ENCODE measurements at regions not wholly inside any gene's neighbourhood (a gene's known extent, or its start where the extent isn't known, plus 50 kb on each side); places are given as distances from the start of the nearest gene placed in this dataset.
"Not testable (repeated sequence)": the region's sequence is repeated elsewhere in the genome, so short reads cannot be mapped to it uniquely, and the experiment has no call there.

- Histone ChIP-seq H3K79me2 (ENCODE audit: control insufficient read depth, insufficient read depth, low read length) (no peaks in the 10 kb centered on the region), H3K9me1 (replicated peaks; ENCODE audit: control insufficient read depth, extremely low read depth, insufficient read depth, low read length) (no peaks in the 10 kb centered on the region), H3K9ac (replicated peaks; ENCODE audit: extremely low read depth, insufficient read depth, low read length) (no peak overlapping the region), H4K20me1 (replicated peaks; ENCODE audit: control insufficient read depth, extremely low read depth, insufficient read depth, low read length) (no peaks in the 10 kb centered on the region), H3K4me3 (replicated peaks in 1 of 3; ENCODE audit: insufficient read depth in 1 of 3, low read depth in 1 of 3, low read length in 3 of 3) (no peak overlapping the region), H3K4me1 (ENCODE audit: control insufficient read depth, extremely low read depth, insufficient read depth, low read length) (no peaks in the 10 kb centered on the region), H3K4me2 (ENCODE audit: insufficient read depth, low read length) (no peak overlapping the region), H3K9me3 (replicated peaks; ENCODE audit: control insufficient read depth, insufficient read depth, low read length) (peaks cover 2% of the 10 kb centered on the region), H2AFZ (ENCODE audit: low read depth, low read length) (no peak overlapping the region), H3K27me3 (ENCODE audit: control insufficient read depth in 2 of 2, insufficient read depth in 2 of 2, low read length in 2 of 2) (no peaks in the 10 kb centered on the region), H3K36me3 (ENCODE audit: control insufficient read depth in 2 of 2, extremely low read depth in 1 of 2, insufficient read depth in 2 of 2, low read length in 2 of 2) (no peaks in the 10 kb centered on the region), H3K27ac (ENCODE audit: insufficient read depth, low read depth, low read length) (no peak overlapping the region)
- DNase-seq (ENCODE audit: low read depth, low spot score) (no peak), FAIRE-seq (no peak)
- intact Hi-C loops (cut with micrococcal nuclease) = no loop called here
- dilution Hi-C loops (cut with MboI; ENCODE audit: extremely low pct_ligation_motif_present, low sequenced_read_pairs) = no loop called here
- BruUV-seq (replicated peaks) = no TSS peak
- POLR2A ChIA-PET = no interaction called here
- CTCF ChIA-PET = no interaction called here
- TF ChIP-seq CTCF (IDR thresholded peaks at IDR 0.05; ENCODE audit: extremely low read depth in 1 of 2, insufficient read depth in 1 of 2, low read depth in 1 of 2, low read length in 2 of 2) (no peak), GATA2 (IDR thresholded peaks at IDR 0.05; ENCODE audit: insufficient read depth, insufficient read length, low read depth, low read length) (no peak), EZH2 (IDR thresholded peaks at IDR 0.05; ENCODE audit: borderline replicate concordance, low read depth, low read length, severe bottlenecking) (no peak), POLR2A (IDR thresholded peaks at IDR 0.05; ENCODE audit: low read depth, low read length) (no peak), JUN (IDR thresholded peaks at IDR 0.05; ENCODE audit: borderline replicate concordance, insufficient read depth, insufficient read length, low read depth) (no peak), MAX (IDR thresholded peaks at IDR 0.05; ENCODE audit: insufficient read depth, insufficient read length) (no peak), MYC (IDR thresholded peaks at IDR 0.05; ENCODE audit: low read depth, low read length) (no peak), POLR2AphosphoS5 (IDR thresholded peaks at IDR 0.05; ENCODE audit: insufficient read depth, low read depth, low read length) (no peak), FOS (IDR thresholded peaks at IDR 0.05; ENCODE audit: borderline replicate concordance, insufficient read depth, low read length) (no peak)
These were observed 130.1 kb upstream of the GOLGA6L6 start for GRCh38 chr15:20671675-20672074.

GRCh38 chr15:20666410-20666809 is 124.8 kb upstream of the GOLGA6L6 start:
- H4K20me1 ChIP-seq (replicated peaks; ENCODE audit: control insufficient read depth, extremely low read depth, insufficient read depth, low read length); H3K27ac ChIP-seq (ENCODE audit: insufficient read depth, low read depth, low read length); H3K36me3 ChIP-seq (ENCODE audit: control insufficient read depth in 2 of 2, extremely low read depth in 1 of 2, insufficient read depth in 2 of 2, low read length in 2 of 2); H3K9ac ChIP-seq (replicated peaks; ENCODE audit: extremely low read depth, insufficient read depth, low read length); intact Hi-C loops (cut with micrococcal nuclease); DNase-seq (ENCODE audit: low read depth, low spot score); CTCF ChIA-PET; H3K27me3 ChIP-seq (ENCODE audit: control insufficient read depth in 2 of 2, insufficient read depth in 2 of 2, low read length in 2 of 2); H3K9me1 ChIP-seq (replicated peaks; ENCODE audit: control insufficient read depth, extremely low read depth, insufficient read depth, low read length); FAIRE-seq; H2AFZ ChIP-seq (ENCODE audit: low read depth, low read length); H3K4me3 ChIP-seq (replicated peaks in 1 of 3; ENCODE audit: insufficient read depth in 1 of 3, low read depth in 1 of 3, low read length in 3 of 3); H3K9me3 ChIP-seq (replicated peaks; ENCODE audit: control insufficient read depth, insufficient read depth, low read length); H3K4me2 ChIP-seq (ENCODE audit: insufficient read depth, low read length); H3K4me1 ChIP-seq (ENCODE audit: control insufficient read depth, extremely low read depth, insufficient read depth, low read length); BruUV-seq (replicated peaks); dilution Hi-C loops (cut with MboI; ENCODE audit: extremely low pct_ligation_motif_present, low sequenced_read_pairs); POLR2A ChIA-PET; H3K79me2 ChIP-seq (ENCODE audit: control insufficient read depth, insufficient read depth, low read length): not testable (repeated sequence)
